ENCODE measurements at regions not wholly inside any gene's neighbourhood (a gene's known extent, or its start where the extent isn't known, plus 50 kb on each side); places are given as distances from the start of the nearest gene placed in this dataset.

DNA sequence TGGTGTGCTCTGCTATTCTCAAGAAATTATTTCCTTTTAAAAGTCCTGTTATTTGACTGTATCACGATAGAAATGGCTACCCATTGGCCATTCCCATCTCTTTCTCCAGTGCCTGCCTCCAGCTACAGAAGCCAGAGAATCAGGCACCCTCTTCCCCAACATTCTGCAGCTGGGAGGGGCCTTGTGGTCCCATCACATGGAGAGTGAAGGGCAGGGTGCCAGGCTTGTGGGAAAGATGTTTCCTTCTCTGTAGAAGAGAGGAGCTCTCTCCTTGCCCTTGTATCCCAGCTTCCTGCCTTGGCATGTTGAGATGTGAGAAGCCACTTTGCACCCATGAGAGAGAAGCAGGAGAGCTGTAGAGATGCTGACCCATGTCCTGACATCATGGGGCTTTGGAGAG lies 465.0 kb downstream of the MTRR start:
- no peak for TF ChIP-seq EZH2phosphoT487 (IDR thresholded peaks at IDR 0.05; ENCODE audit: borderline replicate concordance, low read depth, low read length)
- H3K79me2 ChIP-seq (ENCODE audit: insufficient read depth, low read depth, low read length) = no peaks in the 10 kb centered on the region
- H3K27ac ChIP-seq (ENCODE audit: low read depth, low read length, poor library complexity, severe bottlenecking) = no peak overlapping the region
- no peaks in the 10 kb centered on the region for H3K9me2 ChIP-seq (ENCODE audit: insufficient read depth, low read length)
- no peaks in the 10 kb centered on the region for H3K4me1 ChIP-seq (ENCODE audit: insufficient read depth, low read length, poor library complexity, severe bottlenecking)
- H3K4me2 ChIP-seq (ENCODE audit: low read length) = no peak overlapping the region
- ChIA-PET CTCF (ENCODE audit: unreplicated experiment) (no interaction called here), POLR2A (no interaction called here)
- BruUV-seq (replicated peaks) = no TSS peak
- intact Hi-C loops (cut with micrococcal nuclease; ENCODE audit: unreplicated experiment) = no loop called here
- H3K36me3 ChIP-seq (ENCODE audit: insufficient read depth, low read length) = no peaks in the 10 kb centered on the region
- no peaks in the 10 kb centered on the region for H3K9me3 ChIP-seq (ENCODE audit: low read length)
- H4K20me1 ChIP-seq (ENCODE audit: insufficient read depth, low read length) = no peaks in the 10 kb centered on the region
- H3K4me3 ChIP-seq (ENCODE audit: low read depth, low read length, poor library complexity, severe bottlenecking) = no peak overlapping the region
- DNase-seq (ENCODE audit: low spot score) = no peak
- no peak overlapping the region for H2AFZ ChIP-seq (ENCODE audit: low read length)

DNA sequence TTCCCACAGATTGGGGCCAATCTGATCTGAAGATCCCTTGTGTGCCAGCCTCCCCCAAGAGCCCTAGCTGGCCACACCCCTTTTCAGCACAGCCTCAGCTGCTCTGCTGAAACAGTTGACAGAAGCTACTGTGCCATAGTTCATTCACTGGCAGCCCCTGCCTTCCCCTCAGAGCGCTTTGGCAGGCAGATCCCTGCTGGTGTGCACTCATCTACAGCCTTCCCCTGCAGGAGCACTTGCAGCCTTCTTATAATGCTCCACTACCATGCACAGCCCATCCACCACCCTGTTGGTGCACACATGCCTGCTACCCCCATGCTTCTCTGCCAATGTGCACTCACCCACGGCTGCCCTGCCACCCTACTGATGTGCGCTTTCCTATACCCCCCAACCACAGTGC lies 471.3 kb downstream of the MTRR start:
- H4K20me1 ChIP-seq (ENCODE audit: insufficient read depth, low read length) = no peaks in the 10 kb centered on the region
- no peaks in the 10 kb centered on the region for H3K9me3 ChIP-seq (ENCODE audit: low read length)
- no peaks in the 10 kb centered on the region for H3K9me2 ChIP-seq (ENCODE audit: insufficient read depth, low read length)
- BruUV-seq (replicated peaks) = no TSS peak
- H3K4me1 ChIP-seq (ENCODE audit: insufficient read depth, low read length, poor library complexity, severe bottlenecking) = no peaks in the 10 kb centered on the region
- no peaks in the 10 kb centered on the region for H3K36me3 ChIP-seq (ENCODE audit: insufficient read depth, low read length)
- no peak for DNase-seq (ENCODE audit: low spot score)
- H3K79me2 ChIP-seq (ENCODE audit: insufficient read depth, low read depth, low read length) = no peaks in the 10 kb centered on the region
- CTCF ChIA-PET (ENCODE audit: unreplicated experiment) = interaction anchor here (0.5 kb wide), 1 partner anchor 1855 kb away, joined by 3 read pairs; no protein-coding TSS in a partner anchor
- H3K4me3 ChIP-seq (ENCODE audit: low read depth, low read length, poor library complexity, severe bottlenecking) = no peak overlapping the region
- TF ChIP-seq, protein P1, sequence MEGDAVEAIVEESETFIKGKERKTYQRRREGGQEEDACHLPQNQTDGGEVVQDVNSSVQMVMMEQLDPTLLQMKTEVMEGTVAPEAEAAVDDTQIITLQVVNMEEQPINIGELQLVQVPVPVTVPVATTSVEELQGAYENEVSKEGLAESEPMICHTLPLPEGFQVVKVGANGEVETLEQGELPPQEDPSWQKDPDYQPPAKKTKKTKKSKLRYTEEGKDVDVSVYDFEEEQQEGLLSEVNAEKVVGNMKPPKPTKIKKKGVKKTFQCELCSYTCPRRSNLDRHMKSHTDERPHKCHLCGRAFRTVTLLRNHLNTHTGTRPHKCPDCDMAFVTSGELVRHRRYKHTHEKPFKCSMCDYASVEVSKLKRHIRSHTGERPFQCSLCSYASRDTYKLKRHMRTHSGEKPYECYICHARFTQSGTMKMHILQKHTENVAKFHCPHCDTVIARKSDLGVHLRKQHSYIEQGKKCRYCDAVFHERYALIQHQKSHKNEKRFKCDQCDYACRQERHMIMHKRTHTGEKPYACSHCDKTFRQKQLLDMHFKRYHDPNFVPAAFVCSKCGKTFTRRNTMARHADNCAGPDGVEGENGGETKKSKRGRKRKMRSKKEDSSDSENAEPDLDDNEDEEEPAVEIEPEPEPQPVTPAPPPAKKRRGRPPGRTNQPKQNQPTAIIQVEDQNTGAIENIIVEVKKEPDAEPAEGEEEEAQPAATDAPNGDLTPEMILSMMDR (conservative IDR thresholded peaks at IDR 0.05; ENCODE audit: low read length) = no peak
- TF ChIP-seq EZH2phosphoT487 (IDR thresholded peaks at IDR 0.05; ENCODE audit: borderline replicate concordance, low read depth, low read length) = no peak
- no peak overlapping the region for H3K27ac ChIP-seq (ENCODE audit: low read depth, low read length, poor library complexity, severe bottlenecking)
- H3K4me2 ChIP-seq (ENCODE audit: low read length) = no peak overlapping the region
- POLR2A ChIA-PET = no interaction called here
- intact Hi-C loops (cut with micrococcal nuclease; ENCODE audit: unreplicated experiment) = no loop called here
- H2AFZ ChIP-seq (ENCODE audit: low read length) = no peak overlapping the region

DNA sequence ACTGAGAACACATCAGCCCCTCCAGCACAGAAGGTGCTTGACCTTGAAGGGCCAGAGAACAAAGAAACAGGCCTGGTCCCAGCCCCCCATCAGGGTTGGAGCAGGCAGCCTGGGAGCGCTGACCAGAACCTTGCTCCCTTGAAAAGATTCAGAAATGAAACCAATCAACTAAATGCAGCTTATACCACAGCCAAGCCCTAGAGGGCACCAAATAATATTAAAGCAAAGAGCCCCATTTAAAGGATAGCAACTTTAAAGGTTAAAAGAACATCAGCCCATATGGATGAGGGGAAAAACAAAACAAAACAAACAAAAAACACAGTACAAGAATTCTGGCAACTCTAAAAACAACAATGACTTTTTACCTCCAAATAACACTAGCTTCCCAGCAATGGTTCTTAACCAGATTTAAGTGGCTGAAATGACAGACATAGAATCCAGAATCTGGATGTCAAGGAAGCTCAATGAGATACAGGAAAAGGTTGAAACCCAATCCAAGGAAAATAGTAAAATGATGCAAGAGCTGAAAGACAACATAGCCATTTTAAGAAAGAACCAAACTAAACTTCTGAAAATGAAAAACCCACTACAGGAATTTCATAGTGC lies 471.9 kb downstream of the MTRR start:
- BruUV-seq (replicated peaks) = no TSS peak
- no peaks in the 10 kb centered on the region for H4K20me1 ChIP-seq (ENCODE audit: insufficient read depth, low read length)
- TF ChIP-seq EZH2phosphoT487 (IDR thresholded peaks at IDR 0.05; ENCODE audit: borderline replicate concordance, low read depth, low read length) = no peak
- TF ChIP-seq, protein P1 (conservative IDR thresholded peaks at IDR 0.05; ENCODE audit: low read length) = peak; percentile 69
- no peak overlapping the region for H3K4me2 ChIP-seq (ENCODE audit: low read length)
- CTCF ChIA-PET (ENCODE audit: unreplicated experiment) = interaction anchor here (0.5 kb wide), 1 partner anchor 1854 kb away, joined by 3 read pairs; no protein-coding TSS in a partner anchor
- intact Hi-C loops (cut with micrococcal nuclease; ENCODE audit: unreplicated experiment) = no loop called here
- no peaks in the 10 kb centered on the region for H3K79me2 ChIP-seq (ENCODE audit: insufficient read depth, low read depth, low read length)
- H2AFZ ChIP-seq (ENCODE audit: low read length) = no peak overlapping the region
- no peaks in the 10 kb centered on the region for H3K36me3 ChIP-seq (ENCODE audit: insufficient read depth, low read length)
- no peaks in the 10 kb centered on the region for H3K4me1 ChIP-seq (ENCODE audit: insufficient read depth, low read length, poor library complexity, severe bottlenecking)
- H3K9me2 ChIP-seq (ENCODE audit: insufficient read depth, low read length) = no peaks in the 10 kb centered on the region
- H3K4me3 ChIP-seq (ENCODE audit: low read depth, low read length, poor library complexity, severe bottlenecking) = no peak overlapping the region
- POLR2A ChIA-PET = no interaction called here
- H3K27ac ChIP-seq (ENCODE audit: low read depth, low read length, poor library complexity, severe bottlenecking) = no peak overlapping the region
- no peaks in the 10 kb centered on the region for H3K9me3 ChIP-seq (ENCODE audit: low read length)
- DNase-seq (ENCODE audit: low spot score) = peak; percentile 3
